ENCODE measurements at regions not wholly inside any gene's neighbourhood (a gene's known extent, or its start where the extent isn't known, plus 50 kb on each side); places are given as distances from the start of the nearest gene placed in this dataset.

DNA sequence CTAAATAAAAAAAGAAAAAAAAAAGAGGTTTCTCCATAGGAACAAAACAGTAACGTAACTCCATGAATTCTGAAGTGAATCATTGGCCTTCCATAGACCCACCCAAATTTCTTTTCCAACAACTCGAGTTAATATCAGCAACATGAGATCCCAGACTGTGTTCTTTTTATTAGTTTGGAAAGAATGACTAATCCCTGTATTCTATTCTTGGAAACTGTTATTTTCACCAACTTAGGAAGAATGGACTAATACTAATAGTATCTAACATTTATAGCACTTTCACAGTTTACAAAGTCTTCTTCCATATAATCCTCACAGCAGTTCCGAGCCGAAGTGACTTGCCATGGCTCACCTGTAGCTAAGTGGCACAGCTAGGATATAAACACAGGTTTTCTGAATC is 72.7 kb upstream of the SLC4A7 start:
- DNase-seq (ENCODE audit: low read depth in 1 of 2, low spot score in 2 of 2): no peak
- Histone ChIP-seq H3K14ac (ENCODE audit: insufficient read length) (no peak overlapping the region), H3K4me2 (ENCODE audit: insufficient read depth in 1 of 2, low read depth in 2 of 2, low read length in 2 of 2) (no peak overlapping the region), H3K23ac (ENCODE audit: insufficient read length) (no peak overlapping the region), H2AK5ac (ENCODE audit: low read depth, low read length) (no peak overlapping the region), H4K8ac (ENCODE audit: extremely low read depth, insufficient read depth, low read length) (no peak overlapping the region), H3K9ac (replicated peaks in 1 of 4; ENCODE audit: extremely low read depth in 1 of 4, low read depth in 3 of 4, low read length in 3 of 4) (no peak overlapping the region), H3K27ac (ENCODE audit: low read depth, low read length) (no peak overlapping the region), H2BK15ac (ENCODE audit: low read length) (no peak overlapping the region), H4K91ac (replicated peaks; ENCODE audit: insufficient read length, low read length) (no peak overlapping the region), H2BK5ac (ENCODE audit: low read depth, low read length) (no peak overlapping the region), H3K36me3 (ENCODE audit: control insufficient read depth in 2 of 4, insufficient read depth in 4 of 4, low read length in 3 of 4) (no peaks in the 10 kb centered on the region), H3K4me3 (ENCODE audit: extremely low read depth in 1 of 4, insufficient read depth in 2 of 4, low read depth in 3 of 4, low read length in 4 of 4) (no peak overlapping the region), H3K79me2 (ENCODE audit: control insufficient read depth in 1 of 2, insufficient read depth in 2 of 2, low read length in 2 of 2) (no peaks in the 10 kb centered on the region), H3K79me1 (ENCODE audit: low read depth, low read length) (no peaks in the 10 kb centered on the region; the same call in 1 of the 2 replicates), H3K9me3 (ENCODE audit: insufficient read depth in 2 of 2, low read depth in 1 of 2, low read length in 1 of 2) (0 out of 4 replicates have a peak, but pooled peaks cover 0 to 10% of the 10 kb centered on the region in 2 experiments), H2BK12ac (ENCODE audit: low read depth, low read length) (no peak overlapping the region), H3K18ac (ENCODE audit: extremely low read depth, low read length) (no peak overlapping the region), H3K4me1 (replicated peaks in 1 of 4; ENCODE audit: control insufficient read depth in 3 of 4, insufficient read depth in 4 of 4, low read length in 3 of 4) (peaks cover 0 to 3% (median under 1%) of the 10 kb centered on the region in 4 experiments; a peak in 2 of 7 replicates), H3K27me3 (replicated peaks in 1 of 4; ENCODE audit: control insufficient read depth in 3 of 4, extremely low read depth in 1 of 4, insufficient read depth in 3 of 4, low read length in 3 of 4) (no peaks in the 10 kb centered on the region), H2BK20ac (ENCODE audit: low read length) (no peak overlapping the region), H2BK120ac (replicated peaks; ENCODE audit: low read depth, low read length) (no peak overlapping the region), H4K20me1 (replicated peaks in 1 of 2; ENCODE audit: control insufficient read depth in 1 of 2, insufficient read depth in 2 of 2, low read length in 2 of 2) (no peaks in the 10 kb centered on the region), H2AFZ (ENCODE audit: low read length) (no peak overlapping the region), H3K4ac (replicated peaks; ENCODE audit: insufficient read length, low read depth, low read length) (no peak overlapping the region), H4K5ac (ENCODE audit: insufficient read length, low read depth, low read length) (no peak overlapping the region), H3K56ac (replicated peaks; ENCODE audit: insufficient read length, low read depth, low read length) (no peak overlapping the region), H3K23me2 (ENCODE audit: low read depth, low read length) (no peaks in the 10 kb centered on the region)
- ChIA-PET POLR2A (ENCODE audit: partially characterized antibody) (interaction anchor here (1.6 kb wide), 1 partner anchor 72 kb away, joined by 4 read pairs; the partner anchor contains the start of gene SLC4A7), CTCF (ENCODE audit: partially characterized antibody) (interaction anchor here (1.0 to 1.5 kb wide), 2 partner anchors 16 to 19 kb away, joined by 3 to 4 read pairs; no protein-coding TSS in a partner anchor)
- no peak for TF ChIP-seq TBP (IDR thresholded peaks at IDR 0.05; ENCODE audit: low read depth, low read length)
- no peak for FAIRE-seq
- 94% methylated on average over 4 of the region's 4 CpGs; no CpG with 5 or more reads in 1 of the 2 experiments for WGBS, 2 experiments (ENCODE audit: extremely low coverage in 1 of 2, insufficient coverage in 1 of 2, insufficient read length in 1 of 2, insufficient replicate concordance in 2 of 2, low coverage in 1 of 2, low lambda C conversion rate in 2 of 2, missing lambda C conversion rate in 1 of 2)

All from H1 (cell line).